Medulla oblongata (tissue), 1 donor: ENCODE measurements at regions not wholly inside any gene's neighbourhood (a gene's known extent, or its start where the extent isn't known, plus 50 kb on each side); places are given as distances from the start of the nearest gene placed in this dataset.
"Not testable (repeated sequence)": the region's sequence is repeated elsewhere in the genome, so short reads cannot be mapped to it uniquely, and the experiment has no call there.

Experiments used
- DNase-seq: peaks from one replicate; pipeline ENCODE4 v3.0.0-alpha.2; 2015; ENCODE audit errors: extremely low spot score

- no peak for DNase-seq
These were observed 221.8 kb upstream of the PLXNA2 start for GRCh38 chr1:208465786-208466590.

- DNase-seq, result no peak
These were observed 223.1 kb upstream of the PLXNA2 start for GRCh38 chr1:208467151-208467780.

- no peak for DNase-seq
These were observed 231.3 kb upstream of the PLXNA2 start for GRCh38 chr1:208475449-208475848.

GRCh38 chr1:208475951-208476845, 232.0 kb upstream of the PLXNA2 start:
- DNase-seq, result no peak

- DNase-seq, result no peak
These were observed 232.6 kb upstream of the PLXNA2 start for GRCh38 chr1:208476846-208477170.

- no peak for DNase-seq
These were observed 235.3 kb upstream of the PLXNA2 start for GRCh38 chr1:208479435-208479834.

- no peak for DNase-seq
These were observed 241.3 kb upstream of the PLXNA2 start for GRCh38 chr1:208485512-208485911.

- DNase-seq, result no peak
These were observed 242.5 kb upstream of the PLXNA2 start for GRCh38 chr1:208486677-208487076.

- not testable (repeated sequence) for DNase-seq
These were observed 244.2 kb upstream of the PLXNA2 start for GRCh38 chr1:208488432-208488831.

- no peak for DNase-seq
These were observed 252.5 kb upstream of the PLXNA2 start for GRCh38 chr1:208496467-208497371.

GRCh38 chr1:208497866-208498541, 253.8 kb upstream of the PLXNA2 start:
- no peak for DNase-seq

- DNase-seq, result no peak
These were observed 254.8 kb upstream of the PLXNA2 start for GRCh38 chr1:208499026-208499425.

GRCh38 chr1:208499601-208500000, 255.4 kb upstream of the PLXNA2 start:
- no peak for DNase-seq

GRCh38 chr1:208500375-208500774, 256.2 kb upstream of the PLXNA2 start:
- peak; percentile 8 for DNase-seq

- no peak for DNase-seq
These were observed 257.4 kb upstream of the PLXNA2 start for GRCh38 chr1:208501542-208501941.

- no peak for DNase-seq
These were observed 259.6 kb upstream of the PLXNA2 start for GRCh38 chr1:208503787-208504186.

GRCh38 chr1:208506812-208507211, 262.6 kb upstream of the PLXNA2 start:
- no peak for DNase-seq

GRCh38 chr1:208509072-208509471, 264.9 kb upstream of the PLXNA2 start:
- DNase-seq, result no peak

GRCh38 chr1:208510192-208510952, 266.2 kb upstream of the PLXNA2 start:
- DNase-seq, result no peak

GRCh38 chr1:208511242-208511860, 267.2 kb upstream of the PLXNA2 start:
- DNase-seq, result no peak
